Chondrocyte (in vitro differentiated cells): ENCODE measurements at regions not wholly inside any gene's neighbourhood (a gene's known extent, or its start where the extent isn't known, plus 50 kb on each side); places are given as distances from the start of the nearest gene placed in this dataset.

Experiments
- DNase-seq: peaks from one replicate; pipeline ENCODE4 v3.0.0; 2021; ENCODE audit warnings: mixed read lengths, low spot score
- H3K27ac Mint-ChIP-seq: one replicate; pipeline ENCODE4 v1.8.0; 2021; ENCODE audit warnings: mild to moderate bottlenecking, moderate library complexity, mixed read lengths; ENCODE audit not compliant: unreplicated experiment
- H3K27me3 Mint-ChIP-seq: 2 replicates; pipeline ENCODE4 v1.8.0; 2021; ENCODE audit warnings: low read depth, mixed read lengths
- H3K36me3 Mint-ChIP-seq: 2 replicates; pipeline ENCODE4 v1.8.0; 2021; ENCODE audit warnings: low read depth, mixed read lengths
- H3K4me1 Mint-ChIP-seq: 2 replicates; pipeline ENCODE4 v1.8.0; 2021; ENCODE audit warnings: low read depth, mild to moderate bottlenecking, mixed read lengths
- H3K4me3 Mint-ChIP-seq: one replicate; pipeline ENCODE4 v1.8.0; 2021; ENCODE audit warnings: mild to moderate bottlenecking, moderate library complexity, mixed read lengths; ENCODE audit not compliant: unreplicated experiment
- H3K9me3 Mint-ChIP-seq: 2 replicates; pipeline ENCODE4 v1.8.0; 2021; ENCODE audit warnings: low read depth, mixed read lengths
- TF ChIP-seq, protein P1 (sequence below): fragments of 200-600 bp; sonication (generic); IDR thresholded peaks from 2 replicates; pipeline ENCODE4 v1.5.0; 2021; ENCODE audit warnings: antibody characterized with exemption, mild to moderate bottlenecking, moderate library complexity

DNA sequence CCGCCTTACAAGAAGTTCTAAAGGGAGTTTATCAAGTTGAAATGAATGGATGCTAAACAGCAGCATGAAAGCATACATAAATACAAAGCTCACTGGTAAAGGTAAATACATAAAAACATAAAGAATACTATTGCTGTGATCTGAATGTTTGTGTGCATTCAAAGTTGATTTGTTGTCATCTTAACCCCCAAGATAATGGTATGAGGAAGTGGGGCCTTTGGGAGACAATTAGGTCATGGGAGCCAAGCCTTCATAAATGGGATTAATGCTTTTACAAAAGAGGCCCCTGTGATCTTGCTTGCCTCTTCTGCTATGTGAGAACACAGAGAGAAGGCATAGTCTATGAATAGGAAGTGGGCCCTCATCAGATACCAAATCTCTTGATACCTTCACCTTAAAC lies 209.0 kb upstream of the SAMSN1 start:
- no peak overlapping the region for H3K27ac Mint-ChIP-seq
- TF ChIP-seq, protein P1, sequence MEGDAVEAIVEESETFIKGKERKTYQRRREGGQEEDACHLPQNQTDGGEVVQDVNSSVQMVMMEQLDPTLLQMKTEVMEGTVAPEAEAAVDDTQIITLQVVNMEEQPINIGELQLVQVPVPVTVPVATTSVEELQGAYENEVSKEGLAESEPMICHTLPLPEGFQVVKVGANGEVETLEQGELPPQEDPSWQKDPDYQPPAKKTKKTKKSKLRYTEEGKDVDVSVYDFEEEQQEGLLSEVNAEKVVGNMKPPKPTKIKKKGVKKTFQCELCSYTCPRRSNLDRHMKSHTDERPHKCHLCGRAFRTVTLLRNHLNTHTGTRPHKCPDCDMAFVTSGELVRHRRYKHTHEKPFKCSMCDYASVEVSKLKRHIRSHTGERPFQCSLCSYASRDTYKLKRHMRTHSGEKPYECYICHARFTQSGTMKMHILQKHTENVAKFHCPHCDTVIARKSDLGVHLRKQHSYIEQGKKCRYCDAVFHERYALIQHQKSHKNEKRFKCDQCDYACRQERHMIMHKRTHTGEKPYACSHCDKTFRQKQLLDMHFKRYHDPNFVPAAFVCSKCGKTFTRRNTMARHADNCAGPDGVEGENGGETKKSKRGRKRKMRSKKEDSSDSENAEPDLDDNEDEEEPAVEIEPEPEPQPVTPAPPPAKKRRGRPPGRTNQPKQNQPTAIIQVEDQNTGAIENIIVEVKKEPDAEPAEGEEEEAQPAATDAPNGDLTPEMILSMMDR: no peak
- H3K27me3 Mint-ChIP-seq: no peaks in the 10 kb centered on the region
- no peaks in the 10 kb centered on the region for H3K36me3 Mint-ChIP-seq
- no peak overlapping the region for H3K4me3 Mint-ChIP-seq
- DNase-seq: no peak
- peaks cover 28% of the 10 kb centered on the region for H3K9me3 Mint-ChIP-seq
- H3K4me1 Mint-ChIP-seq: no peaks in the 10 kb centered on the region

DNA sequence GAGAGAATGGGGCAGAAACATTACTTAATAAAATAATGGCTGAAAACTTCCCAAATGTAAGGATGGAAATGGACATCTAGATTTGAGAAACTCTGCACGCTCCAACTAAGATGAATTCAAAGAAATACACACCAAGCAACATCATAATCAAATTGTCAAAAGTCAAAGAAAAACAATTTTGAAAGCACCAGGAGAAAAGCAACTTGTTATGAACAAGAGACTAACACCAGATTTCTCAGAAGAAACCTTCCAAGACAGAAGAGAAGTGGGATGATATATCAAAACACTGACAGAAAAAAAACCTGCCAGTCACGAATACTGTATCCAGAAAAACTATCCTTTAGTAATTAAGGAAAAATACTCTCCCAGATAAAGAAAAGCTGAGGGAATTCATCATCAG lies 208.6 kb upstream of the SAMSN1 start:
- Mint-ChIP-seq H3K9me3 (peaks cover 26% of the 10 kb centered on the region), H3K36me3 (no peaks in the 10 kb centered on the region), H3K27ac (no peak overlapping the region), H3K4me1 (no peaks in the 10 kb centered on the region), H3K4me3 (no peak overlapping the region), H3K27me3 (no peaks in the 10 kb centered on the region)
- DNase-seq: no peak
- TF ChIP-seq, protein P1: no peak

DNA sequence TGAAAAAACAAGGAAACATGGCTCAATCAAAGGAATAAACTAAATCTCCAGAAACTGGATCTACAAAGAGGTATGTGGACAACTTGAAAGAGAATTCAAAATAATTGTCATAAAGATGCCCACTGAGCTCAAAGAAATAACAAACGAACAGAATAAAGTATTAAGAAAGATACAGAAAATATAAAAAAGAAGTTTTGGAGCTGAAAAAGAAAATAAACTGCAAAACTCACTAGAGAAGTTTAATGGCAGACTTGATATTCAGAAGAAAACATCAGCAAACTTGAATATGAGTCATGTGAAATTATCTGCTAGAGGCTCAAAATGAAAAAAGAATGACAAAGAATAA lies 208.1 kb upstream of the SAMSN1 start:
- DNase-seq: no peak
- H3K27me3 Mint-ChIP-seq: peaks cover 2% of the 10 kb centered on the region
- no peaks in the 10 kb centered on the region for H3K4me1 Mint-ChIP-seq
- no peaks in the 10 kb centered on the region for H3K36me3 Mint-ChIP-seq
- TF ChIP-seq, protein P1: no peak
- H3K9me3 Mint-ChIP-seq: peaks cover 21% of the 10 kb centered on the region
- H3K4me3 Mint-ChIP-seq: no peak overlapping the region
- H3K27ac Mint-ChIP-seq: no peak overlapping the region

DNA sequence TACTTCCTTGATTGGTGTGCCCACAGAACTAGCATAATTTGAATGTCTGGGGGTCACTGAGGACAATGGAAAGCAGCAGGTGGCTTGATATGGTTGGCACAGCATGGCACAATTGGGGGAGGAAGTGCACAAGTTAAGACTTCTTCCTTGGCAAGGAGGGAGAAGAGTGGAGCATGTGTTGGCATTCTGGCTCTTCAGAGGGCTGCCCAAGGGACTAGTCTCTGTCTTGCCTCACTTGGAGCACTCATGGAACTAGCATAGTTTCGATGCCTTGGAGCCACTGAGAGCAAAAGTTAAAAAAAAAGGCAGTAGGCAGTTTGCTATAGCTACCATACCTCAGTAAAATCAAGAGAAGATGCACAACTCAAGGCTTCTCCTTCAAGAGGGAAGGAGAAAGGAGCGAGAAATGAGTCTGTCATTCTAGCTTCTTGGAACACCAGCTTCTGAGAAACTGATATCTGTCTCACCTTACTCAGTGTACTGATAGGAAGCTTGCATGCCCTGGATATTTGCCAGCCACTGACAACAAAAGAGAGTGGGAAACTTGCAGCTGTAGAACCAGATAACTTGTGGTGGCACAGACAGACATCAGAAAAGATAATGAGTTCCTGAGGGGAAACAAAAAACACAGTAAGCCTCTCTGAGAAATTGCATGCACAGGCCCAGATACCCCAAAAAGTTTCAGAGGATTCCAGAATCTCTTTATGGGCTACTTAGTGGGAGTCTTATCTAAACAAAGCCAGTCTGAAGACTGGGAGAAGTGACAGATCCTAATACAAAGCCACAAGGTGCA lies 207.5 kb upstream of the SAMSN1 start:
- Mint-ChIP-seq H3K9me3 (peaks cover 15% of the 10 kb centered on the region), H3K27ac (no peak overlapping the region), H3K36me3 (no peaks in the 10 kb centered on the region), H3K4me1 (no peaks in the 10 kb centered on the region), H3K4me3 (no peak overlapping the region), H3K27me3 (peaks cover 2% of the 10 kb centered on the region)
- TF ChIP-seq, protein P1: no peak
- no peak for DNase-seq

DNA sequence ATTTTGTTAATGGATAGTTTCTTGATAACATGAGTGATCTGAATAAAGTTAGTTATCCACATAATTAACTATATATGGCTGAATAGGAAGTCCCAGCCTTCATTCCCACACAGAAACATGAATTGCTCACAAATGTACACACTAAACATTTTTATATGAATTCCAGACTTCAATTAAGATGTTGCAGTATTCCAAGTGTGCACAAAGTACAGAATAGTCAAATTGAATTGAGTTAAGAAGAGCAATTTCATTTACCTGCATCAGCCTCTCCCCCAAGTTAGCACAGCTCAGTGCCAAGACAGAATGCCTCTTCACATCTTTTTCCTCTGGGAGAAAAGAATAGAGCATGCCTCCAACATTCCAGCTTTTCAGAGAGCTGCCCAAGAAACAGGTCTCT lies 207.0 kb upstream of the SAMSN1 start:
- no peak for DNase-seq
- Mint-ChIP-seq H3K36me3 (no peaks in the 10 kb centered on the region), H3K4me3 (no peak overlapping the region), H3K4me1 (no peaks in the 10 kb centered on the region), H3K27me3 (peaks cover 5% of the 10 kb centered on the region), H3K27ac (no peak overlapping the region), H3K9me3 (peaks cover 14% of the 10 kb centered on the region)
- TF ChIP-seq, protein P1: no peak
